BLaER1 treated with 17β-estradiol and CSF1 and Interleukin-3, amounts not matched to agents 10 nM and 100 nM (cell line): ENCODE measurements at regions not wholly inside any gene's neighbourhood (a gene's known extent, or its start where the extent isn't known, plus 50 kb on each side); places are given as distances from the start of the nearest gene placed in this dataset.

Experiments
- H3K27ac ChIP-seq, 11 experiments: shearing (Covaris generic); formaldehyde crosslinking; 2 replicates each; pipeline ENCODE4 v1.8.1; 2022
- H3K27me3 ChIP-seq, 11 experiments: shearing (Covaris generic); formaldehyde crosslinking; 2 replicates each; pipeline ENCODE4 v1.8.1; 2022
- H3K36me3 ChIP-seq, 11 experiments: shearing (Covaris generic); formaldehyde crosslinking; 2 replicates each; pipeline ENCODE4 v1.8.1; 2022
- H3K4me1 ChIP-seq, 10 experiments: shearing (Covaris generic); formaldehyde crosslinking; 2 replicates each; pipeline ENCODE4 v1.8.1; 2022
- H3K4me2 ChIP-seq, 11 experiments: shearing (Covaris generic); formaldehyde crosslinking; 2 replicates each; pipeline ENCODE4 v1.8.1; 2022
- H3K4me3 ChIP-seq, 10 experiments: shearing (Covaris generic); formaldehyde crosslinking; 2 replicates each; pipeline ENCODE4 v1.8.1; 2022
- H3K9ac ChIP-seq, 11 experiments: shearing (Covaris generic); formaldehyde crosslinking; 2 replicates each; pipeline ENCODE4 v1.8.1; 2022
- H3K9me3 ChIP-seq, 11 experiments: shearing (Covaris generic); formaldehyde crosslinking; replicated peaks in 1 of 11; 2 replicates each; pipeline ENCODE4 v1.8.1; 2022
- H4K20me1 ChIP-seq, 11 experiments: shearing (Covaris generic); formaldehyde crosslinking; 2 replicates each; pipeline ENCODE4 v1.8.1; 2022
- Cebpa-rat ChIP-seq, 11 experiments: shearing (Covaris generic); IDR thresholded peaks; 2 replicates each; pipeline ENCODE4 v1.8.1; 2022

GRCh38 chr11:41578421-41579051 lies 119.1 kb upstream of the LRRC4C start:
- Histone ChIP-seq H3K27me3 (no peaks in the 10 kb centered on the region), H3K9me3 (no peaks in the 10 kb centered on the region), H3K4me2 (no peak overlapping the region), H3K36me3 (no peaks in the 10 kb centered on the region), H3K4me1 (no peaks in the 10 kb centered on the region), H3K27ac (no peak overlapping the region), H3K4me3 (no peak overlapping the region), H4K20me1 (no peaks in the 10 kb centered on the region), H3K9ac (no peak overlapping the region)
- no peak for TF ChIP-seq Cebpa-rat (IDR thresholded peaks at IDR 0.05)

DNA sequence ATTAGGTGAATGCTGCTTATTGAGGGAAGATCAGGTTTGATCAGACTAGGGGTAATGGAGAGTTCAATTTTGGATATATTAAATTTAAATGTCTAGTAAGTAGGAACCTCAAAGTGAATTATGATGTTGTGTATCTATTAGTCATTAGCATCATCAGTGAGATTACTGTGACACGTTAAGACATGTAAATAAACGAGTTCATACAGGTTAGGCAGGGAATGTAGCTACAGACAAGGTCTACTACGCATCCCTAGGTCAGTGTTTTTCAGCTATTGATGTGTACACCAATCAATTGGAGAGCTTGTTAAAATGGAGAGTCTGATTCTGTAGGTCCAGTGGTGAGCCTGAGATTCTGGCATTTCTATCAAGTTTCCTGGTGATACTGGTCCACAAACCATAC lies 120.1 kb upstream of the LRRC4C start:
- Histone ChIP-seq H3K4me2 (no peak overlapping the region), H3K27ac (no peak overlapping the region), H3K4me1 (no peaks in the 10 kb centered on the region), H4K20me1 (no peaks in the 10 kb centered on the region), H3K9me3 (no peaks in the 10 kb centered on the region), H3K27me3 (no peaks in the 10 kb centered on the region), H3K4me3 (no peak overlapping the region), H3K36me3 (no peaks in the 10 kb centered on the region), H3K9ac (no peak overlapping the region)
- no peak for TF ChIP-seq Cebpa-rat (IDR thresholded peaks at IDR 0.05)

- no peak for TF ChIP-seq Cebpa-rat (IDR thresholded peaks at IDR 0.05)
- Histone ChIP-seq H3K36me3 (no peaks in the 10 kb centered on the region), H3K9me3 (peaks cover 0 to 5% (median 0%) of the 10 kb centered on the region in 11 experiments; a peak in 1 of 22 replicates), H3K27me3 (no peaks in the 10 kb centered on the region), H3K4me1 (no peaks in the 10 kb centered on the region), H3K4me2 (no peak overlapping the region), H4K20me1 (no peaks in the 10 kb centered on the region), H3K9ac (no peak overlapping the region), H3K27ac (no peak overlapping the region), H3K4me3 (no peak overlapping the region)
Observed at GRCh38 chr11:41609511-41609910, 150.1 kb upstream of the LRRC4C start.

DNA sequence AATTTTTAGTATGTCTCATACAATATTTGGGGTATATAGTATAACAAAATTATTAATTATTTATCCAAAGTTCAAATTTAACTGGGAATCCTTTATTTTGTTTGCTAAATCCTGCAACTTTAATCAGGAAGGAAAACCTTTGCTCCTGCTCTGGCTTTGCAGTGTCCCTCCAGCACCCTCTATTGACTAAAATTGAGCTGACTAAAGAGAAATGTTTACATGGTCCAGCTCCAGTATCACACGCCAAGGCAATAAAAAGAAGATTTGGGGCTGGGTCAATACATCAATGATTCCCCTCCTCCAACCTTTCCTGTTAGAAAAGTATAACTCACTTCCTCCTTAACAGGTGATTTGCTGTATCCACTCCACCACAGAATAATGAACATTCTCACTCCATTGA lies 153.0 kb upstream of the LRRC4C start:
- Histone ChIP-seq H3K4me1 (no peaks in the 10 kb centered on the region), H4K20me1 (no peaks in the 10 kb centered on the region), H3K9me3 (peaks cover 0 to 10% (median 0%) of the 10 kb centered on the region in 11 experiments; a peak in 1 of 22 replicates), H3K27ac (no peak overlapping the region), H3K36me3 (no peaks in the 10 kb centered on the region), H3K4me2 (no peak overlapping the region), H3K4me3 (no peak overlapping the region), H3K27me3 (no peaks in the 10 kb centered on the region), H3K9ac (no peak overlapping the region)
- no peak for TF ChIP-seq Cebpa-rat (IDR thresholded peaks at IDR 0.05)

DNA sequence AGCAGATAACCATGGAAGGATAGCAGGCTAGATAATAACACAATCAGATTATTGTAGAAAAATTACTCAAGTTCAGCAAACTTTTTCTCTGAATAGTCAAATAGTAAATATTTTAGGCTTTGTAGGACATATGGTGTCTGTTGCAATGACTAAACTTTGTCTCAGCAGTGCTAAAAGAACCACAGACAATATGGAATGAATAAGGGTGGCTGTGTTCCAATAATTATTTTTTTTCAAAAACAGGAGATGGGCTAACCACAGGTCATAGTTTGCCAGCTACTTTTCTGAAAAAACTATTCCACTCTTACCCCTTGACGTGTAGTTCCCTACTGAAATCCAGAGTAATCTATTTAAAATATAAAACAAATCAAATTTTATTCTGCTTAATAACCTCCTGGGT lies 153.9 kb upstream of the LRRC4C start:
- H3K36me3 ChIP-seq, result no peaks in the 10 kb centered on the region
- peaks cover 0 to 10% (median 0%) of the 10 kb centered on the region in 11 experiments; a peak in 1 of 22 replicates for H3K9me3 ChIP-seq
- no peak overlapping the region for H3K9ac ChIP-seq
- TF ChIP-seq Cebpa-rat (IDR thresholded peaks at IDR 0.05), result no peak
- no peak overlapping the region for H3K27ac ChIP-seq
- H3K4me1 ChIP-seq, result no peaks in the 10 kb centered on the region
- no peak overlapping the region for H3K4me3 ChIP-seq
- H3K27me3 ChIP-seq, result no peaks in the 10 kb centered on the region
- no peak overlapping the region for H3K4me2 ChIP-seq
- H4K20me1 ChIP-seq, result no peaks in the 10 kb centered on the region

DNA sequence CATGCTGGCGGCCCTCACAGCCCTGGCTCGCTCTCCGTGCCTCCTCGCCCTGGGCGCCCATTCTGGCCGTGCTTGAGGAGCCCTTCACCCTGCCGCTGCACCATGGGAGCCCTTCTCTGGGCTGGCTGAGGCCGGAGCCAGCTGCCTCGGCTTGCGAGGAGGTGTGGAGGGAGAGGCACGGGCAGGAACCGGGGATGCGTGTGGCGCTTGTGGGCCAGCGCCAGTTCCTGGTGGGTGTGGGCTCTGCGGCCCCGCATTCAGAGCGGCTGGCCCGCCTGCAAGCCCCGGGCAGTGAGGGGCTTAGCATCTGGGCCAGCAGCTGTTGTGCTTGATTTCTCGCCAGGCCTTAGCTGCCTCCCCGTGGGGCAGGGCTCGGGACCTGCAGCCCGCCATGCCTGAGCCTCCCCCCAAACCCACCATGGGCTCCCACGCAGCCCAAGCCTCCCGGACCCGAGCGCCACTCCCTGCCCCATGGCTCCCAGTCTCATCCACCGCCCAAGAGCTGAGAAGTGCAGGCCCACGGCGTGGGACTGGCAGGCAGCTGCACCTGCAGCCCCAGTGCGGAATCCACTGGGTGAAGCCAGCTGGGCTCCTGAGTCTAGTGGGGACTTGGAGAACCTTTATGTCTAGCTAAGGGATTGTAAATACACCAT lies 163.4 kb upstream of the LRRC4C start:
- Histone ChIP-seq H4K20me1 (no peaks in the 10 kb centered on the region), H3K27ac (no peak overlapping the region), H3K4me1 (peaks cover 0 to 26% (median 0%) of the 10 kb centered on the region in 10 experiments; a peak in 4 of 20 replicates), H3K4me2 (peak overlapping the region in 1 of 11 experiments; percentile 32; a peak in 1 of 22 replicates), H3K27me3 (no peaks in the 10 kb centered on the region), H3K9me3 (peaks cover 0 to 19% (median 10%) of the 10 kb centered on the region in 11 experiments; a peak in 14 of 22 replicates), H3K4me3 (no peak overlapping the region), H3K36me3 (no peaks in the 10 kb centered on the region), H3K9ac (no peak overlapping the region)
- no peak for TF ChIP-seq Cebpa-rat (IDR thresholded peaks at IDR 0.05)

DNA sequence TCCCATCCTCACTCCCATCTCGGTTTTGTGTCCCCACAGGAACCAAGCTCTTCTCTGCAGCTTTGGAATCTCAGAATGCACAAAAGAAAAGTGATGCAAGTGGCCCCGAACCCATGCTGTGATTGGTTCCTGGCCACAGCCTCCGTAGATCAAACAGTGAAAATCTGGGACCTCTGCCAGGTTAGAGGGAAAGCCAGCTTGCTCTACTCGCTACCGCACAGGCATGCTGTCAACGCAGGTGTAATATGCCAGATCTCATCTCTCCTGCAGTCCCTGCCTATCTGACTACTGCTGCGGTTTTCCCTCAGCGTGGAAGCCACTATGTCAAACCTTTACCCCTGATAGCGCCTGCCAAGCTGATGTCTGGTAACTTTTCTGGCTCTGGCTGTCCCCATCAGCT lies 200.5 kb upstream of the LRRC4C start:
- no peaks in the 10 kb centered on the region for H3K9me3 ChIP-seq

DNA sequence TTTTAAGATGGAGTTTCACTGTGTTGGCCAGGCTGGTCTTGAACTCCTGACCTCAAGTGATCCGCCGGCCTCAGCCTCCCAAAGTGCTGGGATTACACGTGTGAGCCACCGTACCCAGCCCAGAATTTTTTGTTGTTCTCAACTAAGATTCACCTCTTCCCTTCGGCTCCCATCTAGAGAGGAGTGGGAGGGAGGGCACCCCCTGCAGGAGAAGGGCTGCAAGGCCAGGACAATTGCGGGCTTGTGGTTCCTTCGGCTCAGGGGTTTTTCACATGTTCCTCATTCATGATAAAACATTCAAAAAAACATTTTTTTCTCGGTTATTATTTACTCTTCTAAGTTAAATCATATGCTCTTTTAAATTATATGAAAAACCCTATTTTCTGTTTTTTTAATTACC lies 201.1 kb upstream of the LRRC4C start:
- TF ChIP-seq Cebpa-rat (IDR thresholded peaks at IDR 0.05), result no peak
- Histone ChIP-seq H3K36me3 (no peaks in the 10 kb centered on the region), H3K9me3 (no peaks in the 10 kb centered on the region), H3K27ac (no peak overlapping the region), H3K27me3 (no peaks in the 10 kb centered on the region), H3K9ac (no peak overlapping the region), H3K4me3 (no peak overlapping the region), H4K20me1 (no peaks in the 10 kb centered on the region), H3K4me2 (no peak overlapping the region), H3K4me1 (no peaks in the 10 kb centered on the region)

More for the DNA sequence above, 200.5 kb upstream of the LRRC4C start:
- H3K4me1 ChIP-seq, result no peaks in the 10 kb centered on the region
- no peak for TF ChIP-seq Cebpa-rat (IDR thresholded peaks at IDR 0.05)
- no peak overlapping the region for H3K4me3 ChIP-seq
- no peak overlapping the region for H3K9ac ChIP-seq
- no peaks in the 10 kb centered on the region for H4K20me1 ChIP-seq
- H3K36me3 ChIP-seq, result no peaks in the 10 kb centered on the region
- H3K4me2 ChIP-seq, result no peak overlapping the region
- H3K27me3 ChIP-seq, result no peaks in the 10 kb centered on the region
- no peak overlapping the region for H3K27ac ChIP-seq

- H4K20me1 ChIP-seq, result no peaks in the 10 kb centered on the region
- no peak overlapping the region for H3K4me2 ChIP-seq
- no peak overlapping the region for H3K9ac ChIP-seq
- no peak overlapping the region for H3K4me3 ChIP-seq
- no peaks in the 10 kb centered on the region for H3K36me3 ChIP-seq
- H3K27ac ChIP-seq, result no peak overlapping the region
- H3K27me3 ChIP-seq, result no peaks in the 10 kb centered on the region
- no peaks in the 10 kb centered on the region for H3K4me1 ChIP-seq
- no peak for TF ChIP-seq Cebpa-rat (IDR thresholded peaks at IDR 0.05)
- H3K9me3 ChIP-seq, result no peaks in the 10 kb centered on the region
Observed at GRCh38 chr11:41665441-41666360, 206.2 kb upstream of the LRRC4C start.
